Kidney (tissue), 13 donors: ENCODE measurements at regions not wholly inside any gene's neighbourhood (a gene's known extent, or its start where the extent isn't known, plus 50 kb on each side); places are given as distances from the start of the nearest gene placed in this dataset.
"Not testable (repeated sequence)": the region's sequence is repeated elsewhere in the genome, so short reads cannot be mapped to it uniquely, and the experiment has no call there.

ENCODE experiments used
- DNase-seq, 5 donors: peaks; one replicate each; pipeline ENCODE4 v3.0.0-alpha.2; 2013 to 2020
- FAIRE-seq: peaks from 2 replicates; lab custom pipeline; 2012; peaks lifted over from hg19 to GRCh38; lab: Jason Lieb, UNC
- H3K27ac ChIP-seq, 2 donors: one replicate each; pipeline ENCODE4 v1.7.0; 2013; ENCODE audit warnings: low read depth in 2 of 2, low read length in 2 of 2, inconsistent platforms in 1 of 2
- H3K27me3 ChIP-seq: one replicate; pipeline ENCODE4 v1.7.1; 2013; ENCODE audit warnings: low read length, inconsistent platforms; ENCODE audit not compliant: control insufficient read depth, insufficient read depth
- H3K36me3 ChIP-seq, 3 donors: one replicate each; pipeline versions ENCODE4 v1.7.0 to v1.7.1; 2013; ENCODE audit warnings: low read length in 3 of 3, control low read depth in 1 of 3, inconsistent platforms in 1 of 3; ENCODE audit not compliant: insufficient read depth in 3 of 3, control insufficient read depth in 2 of 3
- H3K4me1 ChIP-seq, 3 donors: one replicate each; pipeline versions ENCODE4 v1.7.0 to v1.7.1; 2013; ENCODE audit warnings: low read length in 3 of 3, inconsistent platforms in 1 of 3, low read depth in 1 of 3; ENCODE audit not compliant: control insufficient read depth in 2 of 3, insufficient read depth in 2 of 3
- H3K4me3 ChIP-seq, 3 donors: one replicate each; pipeline versions ENCODE4 v1.7.0 to v1.8.1; 2013; ENCODE audit warnings: low read length in 3 of 3, control low read depth in 1 of 3, inconsistent platforms in 1 of 3
- H3K9ac ChIP-seq, 3 donors: one replicate each; pipeline versions ENCODE4 v1.7.0 to v1.7.1; 2013; ENCODE audit warnings: low read length in 3 of 3, control low read depth in 1 of 3, inconsistent platforms in 1 of 3
- H3K9me3 ChIP-seq, 3 donors: one replicate each; pipeline versions ENCODE4 v1.7.0 to v1.7.1; 2013; ENCODE audit warnings: low read length in 3 of 3, control low read depth in 1 of 3, inconsistent platforms in 1 of 3; ENCODE audit not compliant: control insufficient read depth in 2 of 3, insufficient read depth in 1 of 3
- intact Hi-C: fragments of 100-400 bp; cut with DNase I; formaldehyde crosslinking; loops from one replicate; pipeline ENCODE4 v1.11.1; 2022
- TF ChIP-seq, protein P1 (sequence below): IDR thresholded peaks from 3 replicates; pipeline ENCODE4 v1.5.1; 2012; ENCODE audit warnings: mild to moderate bottlenecking, moderate library complexity, borderline replicate concordance; ENCODE audit not compliant: insufficient read depth; ENCODE audit errors: extremely low read depth
- donor health status: control.
- donor health status: control.
- donor health status: control.
- donor health status: control.
- donor health status: control.
- donor health status: DM: yes; HTN: yes; CAD: no.
- donor health status: Normal renal cell carcinoma (clear cell type).

DNA sequence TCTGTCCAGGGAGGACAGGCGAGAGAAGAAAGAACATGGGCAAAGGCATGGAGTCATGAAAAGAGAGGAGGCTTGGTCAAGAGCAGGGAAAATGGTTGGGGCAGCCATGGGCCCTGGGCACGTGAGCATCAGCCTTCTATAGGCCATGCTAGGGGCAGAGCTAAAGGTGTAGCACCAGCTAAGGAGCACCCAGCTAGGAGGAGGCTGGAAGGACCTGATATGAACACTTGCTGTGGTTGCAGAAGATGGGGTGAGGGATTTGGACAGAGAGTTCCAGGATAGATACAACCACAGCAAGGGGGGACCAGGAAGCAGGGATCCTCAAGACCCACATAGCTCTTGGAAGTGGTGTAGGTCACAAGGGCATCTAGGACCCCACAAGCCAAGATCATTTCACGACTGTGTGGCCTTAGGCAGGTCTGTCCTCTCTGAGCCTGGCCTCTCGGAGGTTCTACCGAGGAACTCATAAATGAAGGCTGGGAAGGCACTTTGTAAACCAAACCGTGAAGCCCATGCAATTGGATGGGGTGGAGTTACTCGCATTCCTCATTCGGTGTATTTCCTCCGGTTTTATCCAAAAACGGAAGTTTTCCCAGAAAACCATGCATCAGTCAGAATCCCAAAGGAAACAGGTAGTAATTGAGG is 74.0 kb upstream of the TOP1 start:
- intact Hi-C loops, result no loop called here
- no peaks in the 10 kb centered on the region for H3K36me3 ChIP-seq

DNA sequence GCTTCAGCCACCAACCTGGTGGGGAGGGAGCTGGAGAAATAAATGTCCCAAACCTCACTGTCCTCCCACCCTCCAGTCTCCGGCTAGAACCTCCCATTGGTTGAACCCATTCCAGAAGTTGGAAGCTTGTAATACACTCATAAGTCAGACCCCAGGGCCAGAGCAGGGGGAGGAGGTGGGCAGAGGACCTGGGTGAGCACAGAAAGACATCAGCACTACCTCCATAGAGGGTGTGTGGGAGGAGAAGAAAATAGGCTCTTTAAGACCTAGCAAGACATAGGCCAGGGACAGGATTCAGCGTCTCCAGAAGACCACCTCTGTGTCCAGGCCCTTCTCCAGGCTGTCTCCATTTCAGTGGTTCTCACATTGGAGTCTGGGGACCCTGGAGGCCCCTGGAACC is 73.3 kb upstream of the TOP1 start:
- intact Hi-C loops, result no loop called here
- TF ChIP-seq, protein P1, sequence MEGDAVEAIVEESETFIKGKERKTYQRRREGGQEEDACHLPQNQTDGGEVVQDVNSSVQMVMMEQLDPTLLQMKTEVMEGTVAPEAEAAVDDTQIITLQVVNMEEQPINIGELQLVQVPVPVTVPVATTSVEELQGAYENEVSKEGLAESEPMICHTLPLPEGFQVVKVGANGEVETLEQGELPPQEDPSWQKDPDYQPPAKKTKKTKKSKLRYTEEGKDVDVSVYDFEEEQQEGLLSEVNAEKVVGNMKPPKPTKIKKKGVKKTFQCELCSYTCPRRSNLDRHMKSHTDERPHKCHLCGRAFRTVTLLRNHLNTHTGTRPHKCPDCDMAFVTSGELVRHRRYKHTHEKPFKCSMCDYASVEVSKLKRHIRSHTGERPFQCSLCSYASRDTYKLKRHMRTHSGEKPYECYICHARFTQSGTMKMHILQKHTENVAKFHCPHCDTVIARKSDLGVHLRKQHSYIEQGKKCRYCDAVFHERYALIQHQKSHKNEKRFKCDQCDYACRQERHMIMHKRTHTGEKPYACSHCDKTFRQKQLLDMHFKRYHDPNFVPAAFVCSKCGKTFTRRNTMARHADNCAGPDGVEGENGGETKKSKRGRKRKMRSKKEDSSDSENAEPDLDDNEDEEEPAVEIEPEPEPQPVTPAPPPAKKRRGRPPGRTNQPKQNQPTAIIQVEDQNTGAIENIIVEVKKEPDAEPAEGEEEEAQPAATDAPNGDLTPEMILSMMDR, result no peak
- DNase-seq, result no peak

More for the DNA sequence above, 74.0 kb upstream of the TOP1 start:
- FAIRE-seq (no peak), DNase-seq (no peak)
- no peaks in the 10 kb centered on the region for H3K9me3 ChIP-seq
- H3K4me3 ChIP-seq, result no peak overlapping the region
- H3K9ac ChIP-seq, result no peak overlapping the region
- H3K27me3 ChIP-seq, result no peaks in the 10 kb centered on the region
- TF ChIP-seq, protein P1, result no peak
- H3K27ac ChIP-seq, result no peak overlapping the region
- no peaks in the 10 kb centered on the region for H3K4me1 ChIP-seq

DNA sequence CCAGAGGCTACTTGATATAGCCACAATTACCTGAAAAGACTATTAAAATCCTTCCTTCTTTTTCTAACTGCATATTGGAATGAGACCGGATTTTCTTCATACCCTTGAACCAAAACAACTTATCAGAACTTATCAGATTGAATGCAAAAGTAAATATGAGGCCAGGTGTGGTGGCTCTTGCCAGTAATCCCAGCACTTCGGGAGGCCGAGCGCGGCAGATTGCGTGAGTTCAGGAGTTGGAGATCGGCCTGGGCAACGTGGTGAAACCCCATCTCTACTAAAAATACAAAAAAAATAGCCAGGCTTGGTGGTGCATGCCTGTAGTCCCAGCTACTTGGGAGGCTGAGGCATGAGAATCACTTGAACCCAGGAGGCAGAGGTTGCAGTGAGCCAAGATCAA is 72.8 kb upstream of the TOP1 start:
- DNase-seq, H3K36me3 ChIP-seq, H3K4me3 ChIP-seq, H3K9me3 ChIP-seq, FAIRE-seq, H3K9ac ChIP-seq, H3K4me1 ChIP-seq, intact Hi-C loops, H3K27ac ChIP-seq, H3K27me3 ChIP-seq: not testable (repeated sequence)

More for the DNA sequence above, 73.3 kb upstream of the TOP1 start:
- no peaks in the 10 kb centered on the region for H3K4me1 ChIP-seq
- FAIRE-seq, result no peak
- no peak overlapping the region for H3K27ac ChIP-seq
- H3K9ac ChIP-seq, result no peak overlapping the region
- H3K9me3 ChIP-seq, result no peaks in the 10 kb centered on the region
- H3K27me3 ChIP-seq, result no peaks in the 10 kb centered on the region
- H3K4me3 ChIP-seq, result no peak overlapping the region
- no peaks in the 10 kb centered on the region for H3K36me3 ChIP-seq

DNA sequence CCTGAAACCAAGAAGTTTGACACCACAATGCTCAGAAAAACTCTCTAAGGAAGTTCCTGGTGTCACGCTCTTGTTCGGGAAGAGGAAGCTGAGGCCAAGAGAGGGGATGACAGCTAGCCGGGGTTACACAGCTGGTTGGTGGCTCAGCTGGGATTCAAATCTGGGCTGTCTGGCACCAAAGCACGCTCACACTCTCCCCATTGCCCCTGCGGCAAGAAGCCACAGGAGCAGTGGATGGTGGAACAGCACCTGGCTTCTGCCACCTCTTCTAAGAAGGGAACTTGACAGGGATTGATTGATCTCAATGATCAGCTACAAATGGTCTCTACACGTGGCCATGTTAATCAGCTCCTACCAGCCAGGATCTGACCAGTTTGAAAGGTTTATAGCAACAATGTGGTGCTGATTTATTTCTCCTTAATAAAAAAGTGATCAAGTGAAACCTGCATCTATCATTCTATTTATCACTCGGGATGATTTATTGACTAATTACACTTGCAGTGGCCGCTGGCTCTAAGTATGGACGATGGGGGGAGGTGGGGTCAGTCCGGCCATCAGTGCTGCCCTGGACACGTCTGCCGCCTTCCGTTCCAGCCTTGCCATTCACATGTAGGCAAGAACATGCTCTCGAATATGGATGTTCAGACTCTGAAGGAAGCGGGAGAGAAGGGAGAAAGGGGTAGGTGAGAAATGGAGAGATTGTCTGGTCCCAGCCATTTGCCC is 71.9 kb upstream of the TOP1 start:
- H3K9ac ChIP-seq, result no peak overlapping the region
- no peak overlapping the region for H3K4me3 ChIP-seq
- H3K27ac ChIP-seq, result no peak overlapping the region
- intact Hi-C loops, result no loop called here
- peak in 2 of 5 donors; percentile 44 to 46 for DNase-seq
- no peaks in the 10 kb centered on the region for H3K27me3 ChIP-seq
- H3K36me3 ChIP-seq, result no peaks in the 10 kb centered on the region
- no peaks in the 10 kb centered on the region for H3K9me3 ChIP-seq
- no peak for FAIRE-seq
- TF ChIP-seq, protein P1, result no peak
- H3K4me1 ChIP-seq, result no peaks in the 10 kb centered on the region
